ENCODE measurements at regions not wholly inside any gene's neighbourhood (a gene's known extent, or its start where the extent isn't known, plus 50 kb on each side); places are given as distances from the start of the nearest gene placed in this dataset.

DNA sequence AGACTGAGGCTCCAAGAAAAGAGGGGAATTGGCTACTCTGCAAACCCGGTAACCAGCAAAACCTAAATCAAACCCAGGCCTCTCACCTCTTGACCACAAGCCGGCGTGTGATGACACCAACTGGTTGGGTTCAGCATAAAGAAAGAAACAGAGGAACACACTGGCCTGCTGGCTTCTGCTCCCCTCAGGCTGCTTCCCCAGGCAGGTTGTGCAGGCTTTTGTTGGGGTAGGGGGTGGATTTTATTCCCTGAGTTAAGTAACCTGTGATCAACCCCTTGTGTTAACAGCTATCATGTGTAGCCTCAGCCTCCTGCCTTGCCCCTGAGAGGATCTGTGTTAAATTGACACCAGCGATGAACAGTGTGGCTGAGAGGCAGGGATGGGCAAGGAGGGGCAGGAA lies 111.6 kb upstream of the ZBTB40 start:
- Histone ChIP-seq H3K4me3 (IDR thresholded peaks at IDR 0.05; ENCODE audit: insufficient read depth, low read depth, low read length) (no peak overlapping the region), H3K79me2 (ENCODE audit: insufficient read depth, low read depth) (no peaks in the 10 kb centered on the region), H3K27me3 (ENCODE audit: insufficient read depth, low read depth) (peaks cover 57% of the 10 kb centered on the region; the same call in 1 of the 2 replicates), H2AFZ (ENCODE audit: low read depth) (no peak overlapping the region), H3K27ac (no peak overlapping the region), H3K9ac (no peak overlapping the region), H3K4me2 (no peak overlapping the region), H3K4me1 (ENCODE audit: low read depth, poor library complexity, severe bottlenecking) (no peaks in the 10 kb centered on the region), H3K36me3 (ENCODE audit: insufficient read depth) (no peaks in the 10 kb centered on the region), H4K20me1 (ENCODE audit: insufficient read depth) (no peaks in the 10 kb centered on the region)
- TF ChIP-seq, protein P1, sequence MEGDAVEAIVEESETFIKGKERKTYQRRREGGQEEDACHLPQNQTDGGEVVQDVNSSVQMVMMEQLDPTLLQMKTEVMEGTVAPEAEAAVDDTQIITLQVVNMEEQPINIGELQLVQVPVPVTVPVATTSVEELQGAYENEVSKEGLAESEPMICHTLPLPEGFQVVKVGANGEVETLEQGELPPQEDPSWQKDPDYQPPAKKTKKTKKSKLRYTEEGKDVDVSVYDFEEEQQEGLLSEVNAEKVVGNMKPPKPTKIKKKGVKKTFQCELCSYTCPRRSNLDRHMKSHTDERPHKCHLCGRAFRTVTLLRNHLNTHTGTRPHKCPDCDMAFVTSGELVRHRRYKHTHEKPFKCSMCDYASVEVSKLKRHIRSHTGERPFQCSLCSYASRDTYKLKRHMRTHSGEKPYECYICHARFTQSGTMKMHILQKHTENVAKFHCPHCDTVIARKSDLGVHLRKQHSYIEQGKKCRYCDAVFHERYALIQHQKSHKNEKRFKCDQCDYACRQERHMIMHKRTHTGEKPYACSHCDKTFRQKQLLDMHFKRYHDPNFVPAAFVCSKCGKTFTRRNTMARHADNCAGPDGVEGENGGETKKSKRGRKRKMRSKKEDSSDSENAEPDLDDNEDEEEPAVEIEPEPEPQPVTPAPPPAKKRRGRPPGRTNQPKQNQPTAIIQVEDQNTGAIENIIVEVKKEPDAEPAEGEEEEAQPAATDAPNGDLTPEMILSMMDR (conservative IDR thresholded peaks at IDR 0.05; ENCODE audit: low read depth, low read length): no peak

DNA sequence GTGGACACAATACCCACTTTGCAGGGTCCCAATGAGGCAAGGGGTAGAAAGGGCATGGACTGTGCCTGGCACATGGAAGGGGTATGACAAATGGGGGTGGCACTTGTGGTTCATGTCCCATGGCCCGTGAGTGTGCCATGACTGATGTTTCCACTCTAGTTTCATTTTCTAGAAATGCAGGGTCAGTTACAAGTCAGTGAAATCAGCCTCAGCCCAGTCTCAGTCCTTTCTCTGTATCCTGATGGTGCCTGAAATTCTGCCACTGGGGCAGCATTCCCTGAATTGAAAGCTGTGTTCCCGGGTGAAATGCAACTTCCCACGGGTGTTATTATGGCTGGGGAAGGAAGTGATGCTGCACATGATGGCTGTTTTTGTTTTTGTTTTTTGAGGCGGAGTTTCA lies 110.8 kb upstream of the ZBTB40 start:
- H3K79me2 ChIP-seq (ENCODE audit: insufficient read depth, low read depth): no peaks in the 10 kb centered on the region
- H3K4me3 ChIP-seq (IDR thresholded peaks at IDR 0.05; ENCODE audit: insufficient read depth, low read depth, low read length): no peak overlapping the region
- TF ChIP-seq, protein P1 (conservative IDR thresholded peaks at IDR 0.05; ENCODE audit: low read depth, low read length): no peak
- no peak overlapping the region for H2AFZ ChIP-seq (ENCODE audit: low read depth)
- H3K4me2 ChIP-seq: no peak overlapping the region
- H3K4me1 ChIP-seq (ENCODE audit: low read depth, poor library complexity, severe bottlenecking): no peaks in the 10 kb centered on the region
- H4K20me1 ChIP-seq (ENCODE audit: insufficient read depth): no peaks in the 10 kb centered on the region
- H3K27me3 ChIP-seq (ENCODE audit: insufficient read depth, low read depth): peaks cover 62% of the 10 kb centered on the region
- H3K27ac ChIP-seq: no peak overlapping the region
- no peak overlapping the region for H3K9ac ChIP-seq
- H3K36me3 ChIP-seq (ENCODE audit: insufficient read depth): no peaks in the 10 kb centered on the region

DNA sequence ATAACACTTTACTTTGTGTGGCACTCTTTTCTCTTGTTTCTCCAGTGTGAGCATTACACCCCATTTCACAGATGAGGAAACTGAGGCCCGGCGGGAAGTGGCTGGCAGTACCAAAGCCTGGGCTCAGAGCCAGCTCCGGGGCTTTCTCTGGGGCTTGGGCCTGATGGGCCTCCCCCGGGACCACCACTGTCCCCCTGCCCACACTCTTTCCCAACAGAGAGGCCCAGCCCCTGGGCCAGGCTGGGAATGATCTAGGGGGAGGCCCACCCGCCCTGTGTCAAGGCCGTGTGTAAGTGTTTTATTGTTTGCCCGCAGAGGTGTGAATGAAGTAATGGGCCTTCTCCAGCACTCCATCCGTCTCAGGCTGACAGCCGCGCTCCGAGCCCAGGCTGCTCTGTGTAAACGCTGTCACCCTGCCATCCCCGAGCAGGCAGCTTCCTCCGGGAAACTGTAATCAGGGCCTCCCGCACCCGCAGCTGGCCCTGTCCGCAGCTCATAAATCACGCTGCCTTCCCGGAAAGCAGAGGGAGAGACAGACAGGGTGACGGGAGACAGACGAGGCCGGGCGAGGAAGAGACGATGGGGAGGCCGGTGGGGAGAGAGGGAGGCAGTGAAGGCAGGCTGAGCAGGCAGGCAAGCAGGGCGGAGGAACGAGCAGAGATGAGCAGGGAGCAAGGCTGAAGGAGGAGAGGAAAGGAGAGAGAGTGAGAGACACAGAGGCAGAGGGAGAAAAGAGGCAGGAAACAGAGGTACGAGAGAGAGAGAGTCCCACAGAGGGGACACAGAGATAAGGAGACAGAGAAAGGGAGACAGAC lies 109.7 kb upstream of the ZBTB40 start:
- Histone ChIP-seq H3K27ac (no peak overlapping the region), H3K79me2 (ENCODE audit: insufficient read depth, low read depth) (no peaks in the 10 kb centered on the region), H3K9ac (no peak overlapping the region), H3K4me1 (ENCODE audit: low read depth, poor library complexity, severe bottlenecking) (no peaks in the 10 kb centered on the region), H3K4me2 (no peak overlapping the region), H3K4me3 (IDR thresholded peaks at IDR 0.05; ENCODE audit: insufficient read depth, low read depth, low read length) (no peak overlapping the region), H4K20me1 (ENCODE audit: insufficient read depth) (no peaks in the 10 kb centered on the region), H2AFZ (ENCODE audit: low read depth) (no peak overlapping the region), H3K36me3 (ENCODE audit: insufficient read depth) (no peaks in the 10 kb centered on the region), H3K27me3 (ENCODE audit: insufficient read depth, low read depth) (peaks cover 74% of the 10 kb centered on the region)
- TF ChIP-seq, protein P1 (conservative IDR thresholded peaks at IDR 0.05; ENCODE audit: low read depth, low read length): no peak

DNA sequence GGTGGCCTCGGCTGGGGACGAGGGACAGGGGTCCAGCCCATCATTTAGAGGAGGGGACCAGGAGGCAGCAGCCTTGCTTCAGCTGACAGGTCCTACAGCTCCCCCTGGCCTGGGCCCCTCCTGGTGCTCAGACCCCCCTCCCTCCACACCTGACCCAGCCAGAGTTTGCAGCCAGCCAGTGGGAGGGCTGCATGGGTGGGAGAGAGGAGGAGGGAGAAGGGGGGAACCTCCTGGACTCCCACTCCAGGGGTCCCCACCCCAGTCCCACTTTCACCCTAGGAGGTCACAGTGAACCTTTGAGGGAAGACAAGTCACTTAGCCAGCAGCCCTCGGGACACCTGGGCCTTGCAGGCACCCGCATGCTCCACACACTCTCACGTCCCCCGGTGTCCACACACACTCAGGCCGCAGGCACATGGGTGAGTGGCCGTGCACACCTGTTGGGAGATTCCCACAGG lies 108.9 kb upstream of the ZBTB40 start:
- no peaks in the 10 kb centered on the region for H3K36me3 ChIP-seq (ENCODE audit: insufficient read depth)
- no peaks in the 10 kb centered on the region for H3K79me2 ChIP-seq (ENCODE audit: insufficient read depth, low read depth)
- TF ChIP-seq, protein P1 (conservative IDR thresholded peaks at IDR 0.05; ENCODE audit: low read depth, low read length): no peak
- H2AFZ ChIP-seq (ENCODE audit: low read depth): no peak overlapping the region
- peaks cover 81% of the 10 kb centered on the region for H3K27me3 ChIP-seq (ENCODE audit: insufficient read depth, low read depth)
- H3K9ac ChIP-seq: no peak overlapping the region
- no peaks in the 10 kb centered on the region for H3K4me1 ChIP-seq (ENCODE audit: low read depth, poor library complexity, severe bottlenecking)
- no peak overlapping the region for H3K4me3 ChIP-seq (IDR thresholded peaks at IDR 0.05; ENCODE audit: insufficient read depth, low read depth, low read length)
- no peaks in the 10 kb centered on the region for H4K20me1 ChIP-seq (ENCODE audit: insufficient read depth)
- no peak overlapping the region for H3K27ac ChIP-seq
- no peak overlapping the region for H3K4me2 ChIP-seq

All from KMS-11 (cell line).